ENCODE measurements at regions not wholly inside any gene's neighbourhood (a gene's known extent, or its start where the extent isn't known, plus 50 kb on each side); places are given as distances from the start of the nearest gene placed in this dataset.

DNA sequence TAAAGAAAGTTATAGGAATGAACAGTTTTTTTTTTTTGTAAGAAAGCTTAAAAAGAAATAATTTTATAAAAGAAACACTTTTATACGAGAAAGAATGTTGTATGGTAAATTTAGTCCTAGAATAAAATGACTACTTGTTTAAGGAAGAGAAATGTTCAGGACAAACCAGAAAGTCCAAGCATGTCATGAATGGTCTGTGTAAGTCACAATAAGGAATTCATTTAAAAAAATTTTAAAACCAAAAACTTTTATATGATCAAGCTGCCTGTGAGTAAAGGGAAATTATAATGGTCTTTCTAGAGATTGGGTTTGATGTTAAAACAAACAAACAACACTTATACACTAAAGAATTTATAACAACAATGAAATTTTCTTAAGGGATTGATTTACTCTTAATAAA lies 858.9 kb upstream of the PCDH7 start:
- TF ChIP-seq, protein P1, sequence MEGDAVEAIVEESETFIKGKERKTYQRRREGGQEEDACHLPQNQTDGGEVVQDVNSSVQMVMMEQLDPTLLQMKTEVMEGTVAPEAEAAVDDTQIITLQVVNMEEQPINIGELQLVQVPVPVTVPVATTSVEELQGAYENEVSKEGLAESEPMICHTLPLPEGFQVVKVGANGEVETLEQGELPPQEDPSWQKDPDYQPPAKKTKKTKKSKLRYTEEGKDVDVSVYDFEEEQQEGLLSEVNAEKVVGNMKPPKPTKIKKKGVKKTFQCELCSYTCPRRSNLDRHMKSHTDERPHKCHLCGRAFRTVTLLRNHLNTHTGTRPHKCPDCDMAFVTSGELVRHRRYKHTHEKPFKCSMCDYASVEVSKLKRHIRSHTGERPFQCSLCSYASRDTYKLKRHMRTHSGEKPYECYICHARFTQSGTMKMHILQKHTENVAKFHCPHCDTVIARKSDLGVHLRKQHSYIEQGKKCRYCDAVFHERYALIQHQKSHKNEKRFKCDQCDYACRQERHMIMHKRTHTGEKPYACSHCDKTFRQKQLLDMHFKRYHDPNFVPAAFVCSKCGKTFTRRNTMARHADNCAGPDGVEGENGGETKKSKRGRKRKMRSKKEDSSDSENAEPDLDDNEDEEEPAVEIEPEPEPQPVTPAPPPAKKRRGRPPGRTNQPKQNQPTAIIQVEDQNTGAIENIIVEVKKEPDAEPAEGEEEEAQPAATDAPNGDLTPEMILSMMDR (IDR thresholded peaks at IDR 0.05): no peak
- TF ChIP-seq POLR2AphosphoS5 (IDR thresholded peaks at IDR 0.05): no peak
- no peak for TF ChIP-seq POLR2A (IDR thresholded peaks at IDR 0.05)
- TF ChIP-seq EP300 (IDR thresholded peaks at IDR 0.05): no peak
- Histone ChIP-seq H3K36me3 (no peaks in the 10 kb centered on the region), H3K27me3 (no peaks in the 10 kb centered on the region), H3K9me3 (peaks cover 4% of the 10 kb centered on the region), H3K4me1 (no peaks in the 10 kb centered on the region), H3K4me3 (no peak overlapping the region), H3K27ac (no peak overlapping the region)
- DNase-seq (ENCODE audit: low spot score in 2 of 2): no peak
- 92% methylated on average over 1 of the region's 1 CpG for WGBS

DNA sequence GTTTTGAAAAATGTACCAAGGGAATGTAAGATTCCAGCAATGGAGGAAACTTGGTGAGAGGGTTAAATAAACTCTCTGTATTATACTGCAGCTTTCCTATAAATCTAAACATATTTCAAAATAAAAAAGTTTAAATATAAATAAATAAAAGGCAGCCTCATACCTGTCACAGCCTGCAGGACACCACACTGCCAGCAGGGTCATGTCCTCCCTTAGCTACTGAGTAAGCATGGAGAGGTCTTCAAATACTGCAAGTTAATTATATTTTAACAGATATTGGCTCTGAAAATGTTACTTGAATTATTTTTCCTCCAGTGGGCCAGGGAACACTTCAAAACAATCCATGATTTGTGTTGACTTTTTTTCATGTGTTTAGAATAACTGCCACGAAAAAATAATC lies 852.8 kb upstream of the PCDH7 start:
- DNase-seq (ENCODE audit: low spot score in 2 of 2): no peak
- Histone ChIP-seq H3K4me3 (no peak overlapping the region), H3K4me1 (no peaks in the 10 kb centered on the region), H3K27me3 (no peaks in the 10 kb centered on the region), H3K27ac (no peak overlapping the region), H3K9me3 (no peaks in the 10 kb centered on the region), H3K36me3 (no peaks in the 10 kb centered on the region)
- TF ChIP-seq, protein P1 (IDR thresholded peaks at IDR 0.05): no peak
- TF ChIP-seq POLR2AphosphoS5 (IDR thresholded peaks at IDR 0.05) (no peak), POLR2A (IDR thresholded peaks at IDR 0.05) (no peak), EP300 (IDR thresholded peaks at IDR 0.05) (no peak)
- WGBS: 42% methylated on average over 1 of the region's 1 CpG

DNA sequence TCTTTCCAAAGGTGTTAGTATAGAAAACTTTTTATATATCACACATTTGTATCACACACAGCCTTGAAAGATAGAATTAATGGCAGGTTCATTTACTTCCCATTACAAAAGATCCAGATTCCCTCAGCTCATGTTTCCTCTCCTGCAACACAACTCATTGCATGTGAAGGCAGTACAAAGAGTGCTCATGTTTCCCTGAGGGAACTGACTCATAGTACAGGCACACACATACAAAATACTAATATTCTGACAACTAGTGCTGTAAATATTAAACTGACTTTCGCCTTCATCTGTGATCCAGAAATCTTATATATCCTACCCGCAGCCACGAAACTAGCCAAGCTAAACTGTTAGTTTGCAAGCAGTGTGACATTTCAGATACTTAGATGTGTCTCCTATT lies 819.8 kb upstream of the PCDH7 start:
- no peak overlapping the region for H3K4me3 ChIP-seq
- no peaks in the 10 kb centered on the region for H3K36me3 ChIP-seq
- no peaks in the 10 kb centered on the region for H3K4me1 ChIP-seq
- no peak overlapping the region for H3K27ac ChIP-seq
- no peaks in the 10 kb centered on the region for H3K9me3 ChIP-seq
- WGBS: 65% methylated on average over 3 of the region's 3 CpGs
- no peak for DNase-seq (ENCODE audit: low spot score in 2 of 2)
- H3K27me3 ChIP-seq: no peaks in the 10 kb centered on the region
- TF ChIP-seq, protein P1 (IDR thresholded peaks at IDR 0.05): no peak
- TF ChIP-seq POLR2AphosphoS5 (IDR thresholded peaks at IDR 0.05) (no peak), EP300 (IDR thresholded peaks at IDR 0.05) (no peak), POLR2A (IDR thresholded peaks at IDR 0.05) (no peak)

DNA sequence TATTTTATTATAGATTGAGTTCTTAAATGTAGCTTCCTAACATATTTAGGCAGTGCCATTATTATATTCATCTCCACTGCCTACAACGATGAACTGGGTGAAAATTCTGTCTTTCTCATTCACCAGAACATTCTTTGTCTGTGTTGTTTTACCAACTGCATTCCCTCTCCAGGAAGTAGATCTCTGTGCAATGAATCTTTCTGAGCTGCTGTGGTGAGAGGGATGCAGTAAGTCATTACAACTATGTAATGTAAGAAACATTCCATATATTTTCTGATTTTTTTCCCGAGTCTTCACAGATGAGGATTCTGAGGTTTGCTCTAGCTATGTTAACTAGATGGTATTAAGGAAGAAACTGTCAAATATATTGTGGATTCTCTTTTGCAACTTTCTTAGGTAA lies 811.9 kb upstream of the PCDH7 start:
- H3K27ac ChIP-seq: no peak overlapping the region
- no peaks in the 10 kb centered on the region for H3K9me3 ChIP-seq
- 55% methylated on average over 2 of the region's 2 CpGs for WGBS
- H3K4me1 ChIP-seq: no peaks in the 10 kb centered on the region
- TF ChIP-seq POLR2A (IDR thresholded peaks at IDR 0.05) (no peak), POLR2AphosphoS5 (IDR thresholded peaks at IDR 0.05) (no peak), EP300 (IDR thresholded peaks at IDR 0.05) (no peak)
- TF ChIP-seq, protein P1 (IDR thresholded peaks at IDR 0.05): no peak
- H3K36me3 ChIP-seq: no peaks in the 10 kb centered on the region
- H3K4me3 ChIP-seq: no peak overlapping the region
- no peaks in the 10 kb centered on the region for H3K27me3 ChIP-seq
- DNase-seq (ENCODE audit: low spot score in 2 of 2): no peak

DNA sequence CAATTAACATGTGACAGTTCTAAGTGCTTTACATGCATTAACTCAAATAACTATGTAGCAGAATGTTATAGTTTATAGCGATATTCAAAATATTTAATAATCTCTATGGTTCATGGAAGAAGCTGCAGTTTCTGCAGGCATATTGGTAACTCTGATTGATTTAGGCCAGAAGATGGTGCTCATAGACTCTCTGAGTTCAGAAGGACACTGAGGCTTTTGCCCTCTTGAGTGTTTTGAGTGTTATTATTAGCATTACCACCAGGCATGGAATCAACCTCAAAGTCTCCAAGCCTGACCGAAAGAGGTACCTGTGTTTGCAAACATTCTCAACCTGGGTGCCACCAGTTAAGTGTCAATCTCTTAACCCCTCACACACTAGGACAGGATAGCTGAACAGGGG lies 792.3 kb upstream of the PCDH7 start:
- DNase-seq (ENCODE audit: low spot score in 2 of 2): no peak
- H3K9me3 ChIP-seq: peaks cover 8% of the 10 kb centered on the region
- WGBS: 91% methylated on average over 2 of the region's 2 CpGs
- no peaks in the 10 kb centered on the region for H3K36me3 ChIP-seq
- H3K4me3 ChIP-seq: no peak overlapping the region
- H3K4me1 ChIP-seq: no peaks in the 10 kb centered on the region
- no peaks in the 10 kb centered on the region for H3K27me3 ChIP-seq
- TF ChIP-seq POLR2AphosphoS5 (IDR thresholded peaks at IDR 0.05) (no peak), POLR2A (IDR thresholded peaks at IDR 0.05) (no peak), EP300 (IDR thresholded peaks at IDR 0.05) (no peak)
- TF ChIP-seq, protein P1 (IDR thresholded peaks at IDR 0.05): no peak
- H3K27ac ChIP-seq: no peak overlapping the region

All from suprapubic skin (tissue), 4 donors.